Astrocyte (in vitro differentiated cells and primary cell): ENCODE measurements at regions not wholly inside any gene's neighbourhood (a gene's known extent, or its start where the extent isn't known, plus 50 kb on each side); places are given as distances from the start of the nearest gene placed in this dataset.

ENCODE experiments used
- DNase-seq: peaks from one replicate; pipeline ENCODE4 v3.0.0-alpha.2; 2010; ENCODE audit warnings: low read depth
- FAIRE-seq: peaks from 2 replicates; lab custom pipeline; 2011; peaks lifted over from hg19 to GRCh38; lab: Jason Lieb, UNC
- H2AFZ ChIP-seq: 2 replicates; pipeline ENCODE4 v1.6.0; 2012; ENCODE audit warnings: low read depth, low read length, inconsistent platforms
- H3K27ac ChIP-seq: 2 replicates; pipeline ENCODE4 v1.5.1; 2011; ENCODE audit warnings: low read depth, low read length, inconsistent platforms
- H3K27me3 ChIP-seq: 2 replicates; pipeline ENCODE4 v1.6.0; 2011; ENCODE audit warnings: low read length, inconsistent platforms; ENCODE audit not compliant: insufficient read depth
- H3K36me3 ChIP-seq: 2 replicates; pipeline ENCODE4 v1.5.1; 2011; ENCODE audit warnings: low read length, inconsistent platforms; ENCODE audit not compliant: insufficient read depth
- H3K4me1 ChIP-seq: 2 replicates; pipeline ENCODE4 v1.5.1; 2011; ENCODE audit warnings: low read length, inconsistent platforms; ENCODE audit not compliant: insufficient read depth
- H3K4me2 ChIP-seq: 2 replicates; pipeline ENCODE4 v1.6.0; 2012; ENCODE audit warnings: low read length, inconsistent platforms
- H3K4me3 ChIP-seq: 2 replicates; pipeline ENCODE4 v1.5.1; 2011; ENCODE audit warnings: low read depth, mild to moderate bottlenecking, low read length, inconsistent platforms; ENCODE audit not compliant: insufficient read depth
- H3K79me2 ChIP-seq: 2 replicates; pipeline ENCODE4 v1.6.0; 2012; ENCODE audit warnings: mild to moderate bottlenecking, low read length, inconsistent platforms; ENCODE audit not compliant: insufficient read depth
- H3K9ac ChIP-seq: 2 replicates; pipeline ENCODE4 v1.6.0; 2012; ENCODE audit warnings: mild to moderate bottlenecking, low read length, inconsistent platforms
- H3K9me3 ChIP-seq: 2 replicates; pipeline ENCODE4 v1.5.1; 2012; ENCODE audit warnings: low read depth, mild to moderate bottlenecking, low read length, inconsistent platforms; ENCODE audit not compliant: insufficient read depth
- H4K20me1 ChIP-seq: 2 replicates; pipeline ENCODE4 v1.6.0; 2012; ENCODE audit warnings: low read length, inconsistent platforms; ENCODE audit not compliant: insufficient read depth
- H3K27ac Mint-ChIP-seq: one replicate; pipeline ENCODE4 v1.8.0; 2021; ENCODE audit warnings: mild to moderate bottlenecking, mixed read lengths; ENCODE audit not compliant: unreplicated experiment
- H3K27me3 Mint-ChIP-seq: one replicate; pipeline ENCODE4 v1.8.0; 2021; ENCODE audit warnings: low read depth, mixed read lengths; ENCODE audit not compliant: unreplicated experiment
- H3K36me3 Mint-ChIP-seq: one replicate; pipeline ENCODE4 v1.8.0; 2021; ENCODE audit warnings: low read depth, mixed read lengths; ENCODE audit not compliant: unreplicated experiment
- H3K4me1 Mint-ChIP-seq: one replicate; pipeline ENCODE4 v1.8.0; 2021; ENCODE audit warnings: low read depth, mixed read lengths; ENCODE audit not compliant: unreplicated experiment
- H3K4me3 Mint-ChIP-seq: one replicate; pipeline ENCODE4 v1.8.0; 2021; ENCODE audit warnings: mild to moderate bottlenecking, moderate library complexity, mixed read lengths; ENCODE audit not compliant: unreplicated experiment
- H3K9me3 Mint-ChIP-seq: one replicate; pipeline ENCODE4 v1.8.0; 2021; ENCODE audit warnings: mild to moderate bottlenecking, mixed read lengths; ENCODE audit not compliant: unreplicated experiment
- CTCF ChIP-seq: IDR thresholded peaks from 2 replicates; pipeline ENCODE4 v1.5.1; 2011; ENCODE audit warnings: low read depth, mild to moderate bottlenecking, inconsistent platforms, low read length, moderate library complexity; ENCODE audit not compliant: insufficient read depth
- EZH2 ChIP-seq: IDR thresholded peaks from 2 replicates; pipeline ENCODE4 v1.6.1; 2012; ENCODE audit warnings: mild to moderate bottlenecking, low read length, inconsistent platforms; ENCODE audit not compliant: insufficient read depth

GRCh38 chr3:159418571-159419526 lies 569.8 kb upstream of the IL12A start:
- H3K9ac ChIP-seq, result no peak overlapping the region
- H3K79me2 ChIP-seq, result no peaks in the 10 kb centered on the region
- no peak overlapping the region for H3K4me3 Mint-ChIP-seq
- H4K20me1 ChIP-seq, result no peaks in the 10 kb centered on the region
- peaks cover 2% of the 10 kb centered on the region for H3K9me3 Mint-ChIP-seq
- H2AFZ ChIP-seq, result peak overlapping the region; percentile 16
- TF ChIP-seq EZH2 (no peak), CTCF (no peak)
- H3K4me3 ChIP-seq, result no peak overlapping the region
- no peaks in the 10 kb centered on the region for H3K27me3 ChIP-seq
- H3K27me3 Mint-ChIP-seq, result no peaks in the 10 kb centered on the region
- H3K9me3 ChIP-seq, result peaks cover 4% of the 10 kb centered on the region
- H3K4me2 ChIP-seq, result no peak overlapping the region
- peaks cover 4% of the 10 kb centered on the region for H3K4me1 ChIP-seq
- H3K27ac Mint-ChIP-seq, result peak overlapping the region; percentile 93
- FAIRE-seq, result no peak
- H3K36me3 Mint-ChIP-seq, result no peaks in the 10 kb centered on the region
- H3K4me1 Mint-ChIP-seq, result peaks cover 12% of the 10 kb centered on the region
- peak; percentile 55 for DNase-seq
- no peaks in the 10 kb centered on the region for H3K36me3 ChIP-seq
- H3K27ac ChIP-seq, result no peak overlapping the region

DNA sequence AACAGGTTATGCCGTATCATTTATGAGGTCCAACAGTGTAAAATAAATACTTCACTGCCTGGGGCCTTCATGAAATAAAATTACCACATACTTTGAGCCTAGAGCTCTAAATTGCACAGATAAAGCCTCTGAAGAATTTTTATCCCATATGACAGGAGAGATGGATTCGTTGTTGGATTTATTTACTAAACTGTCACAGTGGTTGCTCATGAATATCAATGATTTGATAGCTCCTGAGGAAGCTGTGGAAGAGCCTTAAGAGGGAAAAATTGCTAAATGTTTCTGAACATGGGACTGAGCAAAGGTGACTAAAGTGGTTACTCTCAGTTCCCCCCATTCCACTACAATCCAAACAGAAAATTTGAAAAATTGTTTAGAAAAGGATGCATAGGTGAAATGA lies 558.9 kb upstream of the IL12A start:
- no peak for DNase-seq
- Histone ChIP-seq H3K4me3 (no peak overlapping the region), H3K36me3 (no peaks in the 10 kb centered on the region), H3K4me2 (no peak overlapping the region), H4K20me1 (no peaks in the 10 kb centered on the region), H2AFZ (no peak overlapping the region), H3K9me3 (no peaks in the 10 kb centered on the region), H3K9ac (no peak overlapping the region), H3K27ac (no peak overlapping the region), H3K4me1 (peaks cover 4% of the 10 kb centered on the region), H3K79me2 (no peaks in the 10 kb centered on the region), H3K27me3 (no peaks in the 10 kb centered on the region)
- peaks cover 2% of the 10 kb centered on the region for H3K4me1 Mint-ChIP-seq
- H3K36me3 Mint-ChIP-seq, result peaks cover 1% of the 10 kb centered on the region
- H3K27ac Mint-ChIP-seq, result no peak overlapping the region
- TF ChIP-seq EZH2 (no peak), CTCF (no peak)
- no peak for FAIRE-seq
- H3K4me3 Mint-ChIP-seq, result no peak overlapping the region
- no peaks in the 10 kb centered on the region for H3K9me3 Mint-ChIP-seq
- H3K27me3 Mint-ChIP-seq, result peaks cover 4% of the 10 kb centered on the region
